ENCODE measurements at regions not wholly inside any gene's neighbourhood (a gene's known extent, or its start where the extent isn't known, plus 50 kb on each side); places are given as distances from the start of the nearest gene placed in this dataset.

DNA sequence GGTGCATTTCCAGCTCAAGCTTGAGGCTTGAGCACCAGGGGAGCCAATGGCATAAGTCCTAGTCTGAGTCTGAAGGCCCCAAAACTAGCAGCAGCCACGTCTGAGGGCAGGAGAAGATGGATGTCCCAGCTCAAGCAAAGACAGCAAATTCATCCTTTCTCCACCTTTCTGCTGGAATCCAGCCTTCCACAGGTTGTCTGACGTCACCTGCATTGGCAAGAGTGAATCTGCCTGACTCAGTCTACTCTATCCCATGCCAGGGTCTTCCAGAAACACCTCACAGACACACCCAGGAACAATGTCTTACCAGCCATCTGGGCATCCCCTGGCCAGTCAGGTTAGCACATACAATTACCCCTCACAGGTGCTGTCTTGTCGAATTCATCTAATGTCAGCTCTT is 76.2 kb upstream of the SOX11 start:
- no peak for TF ChIP-seq CTCF (IDR thresholded peaks at IDR 0.05; ENCODE audit: borderline replicate concordance, extremely low read depth, low read length, poor library complexity, severe bottlenecking)
- no peak for TF ChIP-seq EZH2 (IDR thresholded peaks at IDR 0.05; ENCODE audit: borderline replicate concordance, low read depth, low read length, severe bottlenecking)

Measured in DND-41 (cell line).